HG03460 (cell line): ENCODE measurements at regions not wholly inside any gene's neighbourhood (a gene's known extent, or its start where the extent isn't known, plus 50 kb on each side); places are given as distances from the start of the nearest gene placed in this dataset.
A peak's percentile ranks its signal among the peaks of the same experiment; 100 is the strongest.
"Not testable (repeated sequence)": the region's sequence is repeated elsewhere in the genome, so short reads cannot be mapped to it uniquely, and the experiment has no call there.

Source experiments
- ATAC-seq: cut with Tn5 transposase; IDR thresholded peaks from one replicate; pipeline ENCODE4 v1.9.1; 2021; ENCODE audit not compliant: unreplicated experiment

DNA sequence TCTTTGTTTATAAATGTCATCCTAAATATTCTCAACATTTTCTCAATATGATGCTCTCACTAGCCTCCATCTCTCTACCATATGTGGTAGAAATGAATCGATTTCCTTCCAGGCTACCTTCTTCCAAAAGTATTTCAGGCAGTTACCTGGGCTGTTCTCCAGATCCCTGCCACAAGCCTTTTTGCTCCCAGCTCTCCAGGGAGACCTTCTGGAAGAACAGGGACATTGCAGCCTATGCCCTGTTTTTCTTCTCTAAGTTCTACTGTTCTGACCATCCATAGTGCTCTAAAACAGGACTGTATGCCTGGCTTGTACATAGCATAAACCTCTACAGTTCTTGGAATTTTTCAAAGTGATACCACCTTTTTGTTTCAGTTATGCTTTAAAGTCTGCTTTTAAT, 552.8 kb downstream of the ANKRD7 start:
- ATAC-seq: no peak

DNA sequence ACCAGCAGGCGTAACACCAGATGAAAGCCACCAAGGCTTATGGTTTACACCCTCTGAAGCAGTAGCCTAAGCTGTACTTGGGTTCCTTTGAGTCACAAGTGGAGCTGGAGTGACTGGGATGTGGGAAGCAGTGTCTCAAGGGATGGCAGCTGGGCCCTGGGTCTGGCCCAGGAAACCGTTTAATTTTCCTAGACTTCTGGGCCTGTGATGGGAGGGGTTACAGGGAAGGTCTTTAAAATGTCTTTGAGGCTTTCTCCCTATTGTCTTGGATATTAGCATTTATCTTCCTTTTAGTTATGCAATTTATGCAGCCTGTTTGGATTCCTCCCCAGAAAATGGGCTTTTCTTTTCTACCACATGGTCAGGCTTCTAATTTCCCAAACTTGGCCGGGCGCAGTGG, 568.2 kb downstream of the ANKRD7 start:
- no peak for ATAC-seq

DNA sequence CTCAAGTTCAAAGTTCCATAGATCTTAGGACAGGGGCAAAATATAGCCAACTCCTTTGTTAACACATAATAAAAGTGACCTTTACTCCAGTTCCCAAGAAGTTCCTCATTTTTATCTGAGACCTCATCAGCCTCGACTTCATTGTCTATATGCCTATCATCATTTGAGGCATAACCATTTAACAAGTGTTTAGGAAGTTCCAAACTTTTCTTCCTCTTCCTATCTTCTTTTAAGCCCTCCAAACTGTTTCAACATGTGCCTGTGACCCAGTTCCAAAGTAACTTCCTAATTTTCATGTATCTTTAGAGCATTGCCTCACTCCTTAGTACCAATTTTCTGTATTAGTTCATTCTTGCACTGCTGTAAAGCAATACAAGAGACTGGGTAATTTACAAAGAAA, 569.1 kb downstream of the ANKRD7 start:
- ATAC-seq: no peak

DNA sequence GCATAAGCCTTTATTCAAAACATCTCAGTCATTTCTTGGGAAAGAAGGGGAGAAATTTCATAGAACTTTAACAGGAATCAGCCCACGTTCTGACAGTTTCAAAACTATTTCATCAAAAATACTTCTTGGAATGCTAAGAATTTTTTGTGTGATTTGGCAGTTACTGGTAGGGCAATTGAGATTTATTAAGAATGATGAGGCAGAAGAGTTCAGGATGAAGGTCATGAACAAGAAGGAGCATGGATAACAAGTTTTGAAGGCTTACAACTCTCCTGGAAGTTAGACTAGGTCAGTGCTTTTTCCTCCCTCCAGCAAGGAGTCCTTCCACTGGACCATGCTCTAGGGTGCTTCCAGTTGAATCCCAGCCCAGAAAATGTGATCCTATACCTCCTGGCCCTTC, 569.9 kb downstream of the ANKRD7 start:
- ATAC-seq: no peak

DNA sequence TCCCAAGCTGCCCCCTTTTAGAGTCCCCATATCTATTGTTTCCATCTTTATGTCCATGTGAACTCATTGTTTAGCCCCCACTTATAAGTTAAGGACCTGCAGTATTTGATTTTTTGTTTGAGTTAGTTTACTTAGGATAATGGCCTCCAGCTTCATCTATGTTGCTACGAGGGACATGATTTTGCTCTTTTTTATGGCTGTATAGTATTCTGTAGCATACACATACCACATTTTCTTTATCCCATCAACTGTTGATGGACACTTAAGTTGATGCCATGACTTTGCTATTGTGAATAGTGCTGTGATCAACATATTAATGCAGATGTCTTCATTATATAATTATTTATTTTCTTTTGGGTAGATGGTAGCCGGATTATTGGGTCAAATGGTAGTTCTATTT, 576.9 kb downstream of the ANKRD7 start:
- no peak for ATAC-seq

DNA sequence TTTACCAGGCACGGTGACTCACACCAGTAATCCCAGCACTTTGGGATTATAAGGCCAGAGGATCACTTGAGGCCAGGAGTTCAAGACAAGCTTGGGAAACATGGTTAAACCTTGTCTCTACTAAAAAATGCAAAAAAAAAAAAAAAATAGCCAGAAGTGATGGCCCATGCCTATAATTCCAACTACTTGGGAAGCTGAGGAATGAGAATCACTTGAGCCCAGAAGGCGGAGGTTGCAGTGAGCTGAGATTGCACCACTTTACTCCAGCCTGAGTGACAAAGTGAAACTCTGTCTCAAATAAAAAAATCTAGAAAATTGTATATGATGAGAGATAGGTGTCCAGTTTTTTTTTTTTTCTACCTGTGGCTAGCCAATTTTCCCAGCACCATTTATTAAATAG, 578.2 kb downstream of the ANKRD7 start:
- no peak for ATAC-seq

DNA sequence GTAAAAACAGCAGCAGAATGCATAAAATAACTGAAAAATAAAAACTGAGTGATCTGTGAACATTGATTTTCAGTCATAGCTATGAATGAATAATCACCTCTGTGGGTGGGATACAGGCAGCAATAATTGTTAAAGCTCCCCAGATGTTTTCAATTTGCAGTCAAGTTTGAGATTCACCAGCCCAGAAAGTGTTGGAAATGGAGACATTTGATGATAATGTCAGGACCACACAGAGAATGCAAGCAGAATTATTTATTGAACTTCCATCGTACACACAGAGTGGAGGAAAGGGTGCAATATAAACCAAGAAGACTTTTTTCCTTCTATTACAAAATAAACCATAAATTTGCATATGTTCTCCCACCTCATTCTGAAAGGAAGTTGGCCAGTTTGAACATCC, 601.7 kb downstream of the ANKRD7 start:
- no peak for ATAC-seq

DNA sequence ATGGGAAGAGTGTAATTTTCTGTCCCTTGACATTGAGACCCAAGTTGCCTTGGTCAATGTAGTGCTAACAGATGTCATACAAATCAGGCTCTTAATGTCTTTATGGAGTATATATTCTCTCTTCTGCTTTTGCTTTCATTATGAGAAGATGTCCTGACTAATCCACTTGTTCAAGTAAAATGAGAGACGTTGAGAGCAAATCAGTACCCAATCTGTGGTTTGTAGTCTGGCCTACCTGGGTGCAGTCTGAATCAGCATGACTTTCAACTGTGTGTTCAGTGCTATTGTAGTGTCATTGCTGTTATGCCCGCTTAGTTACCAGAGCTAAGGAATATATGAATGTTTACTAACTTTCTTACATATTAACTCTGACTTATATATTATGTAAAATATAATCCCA, 612.4 kb downstream of the ANKRD7 start:
- peak; percentile 99 for ATAC-seq

DNA sequence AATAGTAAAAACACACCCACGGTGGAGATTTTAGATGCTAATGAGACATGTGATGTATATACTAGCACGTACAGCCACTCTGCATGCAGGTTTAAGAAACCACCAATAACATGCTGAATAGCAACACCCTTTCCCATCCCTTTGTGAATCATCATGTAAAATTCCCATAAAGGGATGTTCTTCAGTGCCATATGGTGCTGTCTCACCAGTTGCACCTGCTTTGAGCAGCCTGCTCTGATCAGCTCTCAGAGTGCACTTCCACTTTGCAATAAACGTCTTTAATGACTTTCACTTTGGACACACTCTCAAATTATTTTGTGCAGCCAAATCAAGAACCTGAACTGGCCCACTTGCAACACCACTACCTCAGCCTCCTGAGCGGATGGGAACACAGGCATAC, 615.0 kb downstream of the ANKRD7 start:
- ATAC-seq: no peak

DNA sequence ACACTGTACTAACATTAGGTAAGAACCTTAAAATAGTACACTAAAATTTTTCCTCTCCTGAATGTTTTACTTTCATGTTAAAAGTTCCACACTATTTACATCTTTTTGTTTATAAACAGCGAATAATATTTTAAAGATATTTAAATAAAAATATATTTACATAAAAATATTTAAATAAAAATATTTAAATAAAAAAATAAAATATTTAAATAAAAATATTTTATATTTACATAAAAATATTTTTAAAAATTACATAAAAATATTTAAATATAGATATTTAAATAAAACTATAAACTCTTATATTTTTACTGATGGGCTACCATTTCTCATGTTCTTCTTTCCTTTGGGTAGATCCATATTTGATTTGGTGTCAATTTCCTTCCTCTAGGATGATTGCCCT, 619.0 kb downstream of the ANKRD7 start:
- no peak for ATAC-seq

DNA sequence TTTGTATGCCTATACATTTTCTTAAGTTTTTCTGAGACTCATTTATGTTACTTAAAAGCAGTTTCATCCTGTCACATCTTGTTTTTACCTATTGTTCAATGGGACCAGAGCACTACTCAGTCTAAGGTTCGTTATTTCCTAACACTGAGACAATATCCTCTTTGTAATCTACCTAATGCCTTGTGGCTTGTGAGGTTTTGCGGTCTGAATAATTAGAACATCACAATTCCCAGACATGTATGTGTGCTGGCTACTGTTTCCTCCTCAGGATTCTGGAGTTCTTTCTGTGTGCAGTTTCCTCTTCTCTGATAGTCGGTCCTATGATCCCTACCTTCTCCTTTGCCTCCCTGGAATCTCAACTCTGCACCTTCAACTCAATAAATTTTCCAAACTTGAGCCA, 620.2 kb downstream of the ANKRD7 start:
- ATAC-seq: no peak

DNA sequence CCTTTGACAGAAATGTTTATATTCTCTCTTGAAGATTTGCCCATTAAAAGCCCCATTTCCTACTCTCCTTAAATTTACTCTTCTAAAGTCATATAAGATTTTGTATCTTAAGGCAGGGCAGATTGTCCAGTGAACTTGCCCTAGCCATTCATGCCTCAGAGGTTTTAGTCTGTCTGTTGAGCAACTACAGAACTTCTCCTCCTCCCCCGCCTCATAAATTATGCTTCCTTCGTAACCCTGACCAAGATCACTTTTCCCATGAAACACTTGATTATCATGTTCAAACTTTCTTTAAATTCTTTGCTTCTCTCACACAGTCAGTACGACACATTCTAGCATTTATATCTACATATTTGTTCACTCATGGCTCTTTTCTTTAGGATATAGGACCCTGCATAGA, 621.3 kb downstream of the ANKRD7 start:
- ATAC-seq: no peak

DNA sequence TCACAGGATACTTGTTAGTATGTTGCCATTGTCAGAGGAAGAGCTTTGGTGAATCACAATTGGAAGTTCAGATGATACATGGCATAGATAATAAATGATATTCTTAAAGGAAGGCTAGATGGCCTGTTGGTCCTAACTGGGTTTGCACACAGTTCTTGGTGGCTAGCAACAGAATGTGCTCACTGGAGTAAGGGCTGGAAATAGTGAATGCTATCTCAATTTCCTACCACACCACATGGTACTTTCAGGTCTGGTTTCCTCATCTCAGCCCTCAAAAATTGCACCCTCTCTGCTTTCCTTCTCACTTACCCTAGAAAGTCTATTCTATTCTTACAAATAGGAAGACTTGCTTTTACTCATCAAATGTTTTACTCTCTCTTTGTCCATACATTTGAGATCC, 622.5 kb downstream of the ANKRD7 start:
- ATAC-seq: no peak

DNA sequence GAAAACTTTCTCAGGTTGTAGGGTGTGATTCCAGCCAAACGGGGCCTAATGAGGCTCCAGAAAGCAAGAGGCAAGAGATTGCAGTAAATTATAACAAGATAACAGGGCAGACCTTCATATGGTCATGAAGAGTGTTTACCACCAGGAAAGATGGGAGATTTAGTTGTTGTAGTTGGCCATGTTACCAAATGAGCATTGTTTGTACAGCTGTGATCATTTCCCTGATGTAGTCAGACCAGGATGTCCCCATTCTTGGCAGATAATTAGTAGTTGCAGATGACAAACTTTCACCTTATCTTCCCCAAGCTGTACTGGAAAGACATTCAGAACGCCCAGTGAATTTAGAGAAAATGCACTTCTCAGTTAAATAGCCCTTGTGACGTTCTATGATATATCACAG, 630.8 kb downstream of the ANKRD7 start:
- ATAC-seq: no peak

DNA sequence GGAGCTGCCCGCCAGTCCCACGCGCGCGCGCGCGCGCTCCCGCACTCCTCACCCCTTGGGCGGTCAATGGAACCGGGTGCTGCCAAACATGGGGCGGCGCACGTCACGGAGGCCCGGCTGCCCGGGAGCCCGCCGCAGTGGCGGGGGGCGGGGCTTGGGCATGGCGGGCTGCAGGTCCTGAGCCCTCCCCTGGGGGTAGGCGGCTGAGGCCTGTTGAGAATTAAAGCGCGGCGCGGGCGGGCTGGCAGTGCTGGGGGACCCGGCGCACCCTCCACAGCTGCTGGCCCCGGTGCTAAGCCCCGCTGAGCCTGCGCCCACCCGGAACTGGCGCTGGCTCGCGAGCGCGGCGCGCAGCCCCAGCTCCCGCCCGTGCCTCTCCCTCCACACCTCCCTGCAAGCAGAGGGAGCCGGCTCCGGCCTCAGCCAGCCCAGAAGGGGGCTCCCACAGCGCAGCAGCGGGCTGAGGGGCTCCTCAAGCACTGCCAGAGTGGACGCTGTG, 634.2 kb downstream of the ANKRD7 start:
- no peak for ATAC-seq

DNA sequence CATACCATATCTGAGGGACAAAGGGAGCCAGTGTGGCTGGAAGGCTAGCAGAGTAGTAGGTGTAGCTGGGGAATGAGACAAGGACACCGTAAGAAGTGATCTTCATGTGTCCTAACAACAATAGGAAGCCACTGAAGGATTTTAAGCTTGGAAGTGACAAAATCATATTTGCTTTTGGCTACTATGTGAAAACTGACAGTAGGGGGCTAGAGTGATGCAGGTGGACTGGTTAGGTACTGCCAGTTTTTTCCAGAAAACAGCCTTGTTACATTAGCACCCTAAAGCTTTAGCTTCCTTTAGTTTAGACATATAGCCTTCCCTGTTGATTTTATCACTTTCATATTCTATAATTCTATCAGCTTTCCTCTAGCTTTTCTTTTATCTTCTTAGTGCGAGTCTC, 637.1 kb downstream of the ANKRD7 start:
- no peak for ATAC-seq

DNA sequence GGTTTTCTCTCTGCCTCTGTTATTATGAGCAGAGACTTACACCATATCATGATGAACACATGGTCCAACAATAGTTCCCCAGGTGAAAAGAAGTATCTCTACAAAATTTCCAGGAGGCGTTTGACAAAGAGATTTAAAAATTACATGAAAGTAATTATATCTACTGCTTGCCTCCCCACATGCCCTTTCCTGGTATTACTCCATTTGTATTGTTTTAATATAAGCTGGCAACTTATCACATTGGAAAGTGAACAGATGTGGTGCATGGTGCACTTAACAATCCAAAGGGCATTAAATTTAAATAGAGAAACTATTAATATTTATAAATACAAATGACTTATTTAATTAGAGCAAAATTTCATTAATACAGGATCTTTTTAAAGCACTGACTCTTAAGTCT, 638.2 kb downstream of the ANKRD7 start:
- ATAC-seq: no peak

DNA sequence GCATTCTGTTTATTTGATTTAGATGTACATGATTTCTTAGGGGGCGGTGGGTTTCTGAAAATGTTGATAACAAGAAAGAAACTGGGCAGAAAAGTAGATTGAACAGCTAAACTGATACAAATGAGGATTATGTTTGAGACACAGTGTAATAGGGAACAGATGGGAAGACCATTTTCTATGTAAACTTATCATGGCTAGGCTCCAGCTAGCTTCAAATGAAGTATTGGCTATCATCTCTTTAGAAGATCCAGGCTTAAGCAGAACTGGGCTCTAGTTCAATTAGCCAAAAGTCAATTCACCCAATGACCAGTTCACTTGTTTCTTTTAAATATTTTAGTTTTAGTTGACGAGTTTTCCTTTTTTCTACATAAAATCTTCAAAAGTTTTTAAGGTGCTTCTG, 639.5 kb downstream of the ANKRD7 start:
- no peak for ATAC-seq

DNA sequence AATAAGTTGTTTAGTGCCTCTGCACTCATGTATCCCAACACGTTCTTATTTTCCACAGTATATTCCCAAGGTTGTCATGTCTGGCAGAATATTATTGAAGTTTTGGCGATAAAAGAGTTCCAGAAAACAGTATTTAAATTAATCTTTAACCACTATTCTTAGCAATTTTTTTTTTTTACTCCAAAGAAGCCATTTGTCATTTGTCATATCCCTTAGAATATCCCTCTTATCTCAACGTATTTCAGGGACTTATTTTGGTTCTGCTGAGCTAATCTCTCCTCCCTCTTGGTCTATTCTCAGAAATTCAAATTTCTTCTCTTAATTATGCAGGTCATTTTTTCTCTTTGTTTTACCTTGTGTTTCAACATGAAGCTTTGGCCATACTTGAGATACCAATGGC, 643.4 kb downstream of the ANKRD7 start:
- no peak for ATAC-seq

DNA sequence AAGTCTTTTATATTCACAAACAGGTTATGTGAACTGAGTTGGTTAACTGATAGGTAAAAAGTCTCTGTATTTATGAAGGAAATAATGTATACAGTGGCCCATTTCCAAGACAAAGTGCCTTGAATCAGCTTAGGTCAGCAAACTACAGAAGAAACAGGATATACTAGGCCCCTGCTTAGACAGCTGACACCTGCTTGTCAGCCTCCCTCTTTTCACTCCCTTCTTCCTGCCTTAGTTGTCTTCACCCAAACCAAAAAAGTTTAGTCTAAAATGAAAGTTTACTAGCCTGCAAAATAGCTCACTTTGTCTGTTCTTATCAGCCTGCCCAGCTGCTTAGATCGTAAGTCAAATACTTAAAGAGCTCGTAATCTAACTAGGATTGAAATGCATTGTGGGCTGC, 644.6 kb downstream of the ANKRD7 start:
- ATAC-seq: not testable (repeated sequence)

DNA sequence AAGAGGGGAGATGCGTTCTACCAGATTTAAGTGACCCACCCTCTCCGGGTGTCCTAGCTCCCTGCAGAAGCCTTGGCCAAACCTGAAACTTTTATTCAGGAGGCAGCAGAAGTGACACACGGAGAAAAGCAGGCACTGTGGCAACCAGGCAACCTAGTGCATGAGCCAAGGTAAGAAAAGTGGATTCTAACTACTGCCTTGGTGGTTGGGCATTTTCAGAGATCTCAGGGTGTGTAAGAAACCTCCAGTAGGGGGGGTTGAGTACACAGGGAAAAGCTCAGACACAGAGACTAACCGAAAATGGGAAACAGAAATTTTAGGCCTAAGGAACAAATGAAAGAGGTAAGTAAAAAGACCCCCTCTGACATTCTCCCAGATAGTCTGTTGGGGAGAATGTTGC, 645.7 kb downstream of the ANKRD7 start:
- no peak for ATAC-seq

DNA sequence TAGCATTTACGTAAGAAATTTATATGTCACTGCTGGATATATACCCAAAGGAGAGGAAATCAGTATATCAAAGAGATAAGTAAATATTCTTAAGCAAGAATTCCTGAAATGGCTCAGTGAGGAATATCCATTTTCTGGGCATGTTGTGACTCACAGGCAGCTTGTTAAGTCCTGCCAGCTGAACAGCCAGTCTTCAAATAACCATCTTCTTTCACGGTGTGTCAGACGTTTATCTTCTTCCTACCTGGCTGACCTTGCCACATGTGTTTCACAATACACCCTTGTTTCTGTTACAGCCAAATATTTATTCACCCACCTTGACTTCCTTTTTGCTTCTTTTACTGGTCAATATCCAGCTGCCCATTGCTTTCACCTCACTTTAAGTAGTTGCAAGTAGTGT, 648.1 kb downstream of the ANKRD7 start:
- ATAC-seq: no peak

DNA sequence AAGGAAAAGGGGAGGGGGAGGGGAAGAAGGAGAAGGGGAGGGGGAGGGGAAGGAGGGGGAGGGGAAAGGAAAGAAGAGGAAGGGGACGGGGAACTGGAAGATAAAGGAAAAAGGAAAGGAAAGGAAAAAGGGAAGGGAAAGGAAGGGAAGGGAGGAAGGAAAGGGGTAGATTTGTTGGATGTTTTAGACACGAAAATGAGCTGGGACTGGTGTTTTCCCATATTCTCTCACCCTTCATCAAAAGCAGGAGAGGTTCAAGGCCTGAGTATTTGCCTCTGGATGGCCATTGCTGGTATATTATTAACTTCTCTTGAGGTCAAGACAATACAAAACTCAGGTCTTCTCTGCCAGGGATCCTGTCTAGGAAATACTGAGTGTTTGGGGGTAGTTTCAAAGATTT, 652.7 kb downstream of the ANKRD7 start:
- no peak for ATAC-seq

DNA sequence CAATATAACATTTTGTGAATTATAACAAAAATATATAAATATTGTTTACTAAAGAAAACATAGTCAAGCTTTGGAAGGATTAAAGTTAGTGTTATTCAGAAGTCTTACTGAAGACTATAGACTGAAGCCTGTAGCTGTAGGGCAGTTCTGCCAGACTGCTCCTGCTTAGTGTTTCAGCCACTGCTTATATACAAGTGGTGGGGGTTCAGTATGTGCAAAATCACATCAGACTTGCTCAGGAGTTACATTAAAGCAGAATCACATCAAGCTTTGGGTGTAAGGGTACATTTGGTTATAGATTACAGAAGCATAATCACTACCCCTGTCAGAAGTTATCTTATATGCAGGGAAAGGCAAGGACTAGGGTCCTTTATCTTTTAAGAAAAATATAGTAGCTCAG, 653.8 kb downstream of the ANKRD7 start:
- ATAC-seq: no peak
